DMS114 treated with DMSO at 0.1 percent for 48 hours (cell line): ENCODE measurements at regions not wholly inside any gene's neighbourhood (a gene's known extent, or its start where the extent isn't known, plus 50 kb on each side); places are given as distances from the start of the nearest gene placed in this dataset.

Experiments used
- DNase-seq: peaks from one replicate; lab custom pipeline; 2025; ENCODE audit not compliant: unreplicated experiment; lab: John Stamatoyannopoulos, UW

DNA sequence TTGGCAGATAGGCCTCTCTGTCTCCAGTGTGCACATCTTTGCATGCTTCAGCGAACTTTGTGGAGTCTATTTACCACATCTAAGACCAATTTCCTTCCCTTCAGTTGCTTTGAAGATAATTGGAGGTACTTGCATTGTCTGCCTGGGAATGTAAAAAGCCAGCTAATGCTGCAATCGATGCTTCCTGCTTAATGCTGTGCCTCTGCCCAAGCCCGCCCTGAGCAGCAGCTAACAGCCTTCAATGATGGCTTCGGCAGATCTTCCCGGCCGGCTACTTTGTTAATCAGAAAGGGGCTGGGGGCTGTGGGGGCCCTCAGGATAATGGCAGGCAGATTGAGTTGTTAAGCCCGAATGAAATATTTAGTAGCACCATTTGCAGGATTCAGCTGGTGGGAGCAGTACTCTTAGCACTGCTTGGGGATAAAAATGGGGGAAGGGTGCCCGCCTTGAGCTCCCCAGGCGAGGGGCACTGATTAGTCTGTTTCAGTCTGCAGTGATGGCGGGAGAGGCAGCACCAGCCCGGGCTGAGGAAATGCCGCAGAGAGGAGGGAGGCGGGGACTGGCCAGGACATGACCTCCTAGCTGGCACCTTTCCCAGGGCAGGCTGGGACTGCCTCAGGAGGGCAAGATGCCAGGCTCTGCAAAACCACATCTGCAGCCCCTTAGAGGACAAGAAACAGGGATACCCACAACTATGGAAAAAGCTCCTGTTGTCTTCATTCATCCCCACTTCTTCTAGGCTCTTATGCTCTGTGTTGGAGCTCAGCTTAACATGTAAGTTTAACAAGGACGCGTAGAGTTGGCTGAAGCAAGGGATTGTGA lies 460.0 kb downstream of the BUD13 start:
- no peak for DNase-seq

DNA sequence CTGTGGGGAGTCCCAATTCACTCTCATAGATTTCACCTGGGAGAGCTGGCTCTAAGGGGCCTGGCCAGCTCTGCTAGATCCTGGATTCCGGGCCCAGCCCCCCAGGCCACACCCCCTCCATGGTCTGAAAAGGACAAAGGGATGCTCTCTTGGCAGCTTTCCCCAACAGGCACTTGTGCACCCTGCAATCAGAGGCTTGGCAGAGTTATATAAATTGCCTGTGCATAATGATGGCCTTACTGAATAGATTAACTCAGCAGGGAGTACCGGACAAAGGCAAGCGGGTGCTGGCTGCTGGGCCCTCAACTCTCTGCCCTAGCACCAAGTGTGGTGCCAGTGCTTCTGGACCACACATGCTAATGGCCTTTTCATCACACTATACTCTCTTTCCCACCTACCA lies 461.6 kb downstream of the BUD13 start:
- DNase-seq = no peak

DNA sequence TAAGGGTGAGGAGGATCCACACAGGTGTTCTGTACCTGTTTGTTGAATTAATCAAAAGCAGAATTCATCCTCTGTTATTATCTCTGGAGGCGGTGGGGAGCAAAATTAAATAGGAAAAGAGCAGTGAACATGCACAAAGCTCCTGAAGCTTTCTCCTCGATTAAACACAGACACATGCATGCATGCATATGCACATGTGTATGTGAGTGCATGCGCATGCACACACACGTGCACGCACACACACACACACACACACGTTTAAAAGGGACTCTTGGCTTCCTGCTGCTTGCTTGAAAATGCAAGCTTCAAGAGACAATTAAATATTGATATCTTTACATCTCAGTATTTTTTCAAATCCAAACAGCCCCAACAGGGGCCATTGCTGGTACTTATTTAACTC lies 462.1 kb downstream of the BUD13 start:
- no peak for DNase-seq

GRCh38 chr11:116310226-116310625 lies 462.6 kb downstream of the BUD13 start:
- no peak for DNase-seq

DNA sequence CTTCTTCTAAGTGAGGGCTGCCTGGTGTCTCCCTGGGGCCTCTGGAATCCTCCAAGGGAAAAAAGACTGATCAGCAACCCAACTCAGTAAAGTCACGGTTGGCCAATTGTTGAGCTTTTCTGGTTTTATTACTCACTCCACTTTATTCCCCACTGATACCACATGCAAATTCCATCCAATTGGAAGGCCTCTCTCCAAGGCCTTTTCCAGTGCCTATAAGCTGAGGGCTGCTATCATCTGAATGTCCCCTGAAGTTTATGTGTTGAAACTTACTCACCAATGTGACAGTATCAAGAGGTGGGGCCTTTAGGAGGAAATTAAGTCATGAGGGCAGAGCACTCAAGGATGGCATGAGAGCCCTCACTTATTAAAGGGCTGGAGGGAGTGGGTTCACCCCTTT lies 463.3 kb downstream of the BUD13 start:
- DNase-seq = no peak

DNA sequence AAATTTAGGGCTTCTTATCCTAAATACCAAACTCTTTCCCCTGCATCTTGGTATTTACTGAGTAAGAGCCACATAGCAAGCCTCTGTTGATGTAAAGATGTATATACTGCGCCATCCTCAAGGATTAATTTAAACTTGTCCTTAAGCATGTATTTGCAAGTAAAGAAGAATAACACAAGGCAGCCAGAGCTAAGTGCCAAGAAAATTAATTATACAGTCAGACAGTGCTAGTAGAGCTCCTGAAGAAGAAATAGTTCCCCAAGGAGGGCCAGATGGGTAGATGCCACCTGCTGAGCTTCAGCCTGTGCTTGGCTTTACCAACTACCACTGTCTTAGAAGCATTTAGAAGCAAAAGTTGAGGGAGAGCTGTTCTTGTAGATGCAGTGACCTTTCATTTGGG lies 470.0 kb downstream of the BUD13 start:
- no peak for DNase-seq

DNA sequence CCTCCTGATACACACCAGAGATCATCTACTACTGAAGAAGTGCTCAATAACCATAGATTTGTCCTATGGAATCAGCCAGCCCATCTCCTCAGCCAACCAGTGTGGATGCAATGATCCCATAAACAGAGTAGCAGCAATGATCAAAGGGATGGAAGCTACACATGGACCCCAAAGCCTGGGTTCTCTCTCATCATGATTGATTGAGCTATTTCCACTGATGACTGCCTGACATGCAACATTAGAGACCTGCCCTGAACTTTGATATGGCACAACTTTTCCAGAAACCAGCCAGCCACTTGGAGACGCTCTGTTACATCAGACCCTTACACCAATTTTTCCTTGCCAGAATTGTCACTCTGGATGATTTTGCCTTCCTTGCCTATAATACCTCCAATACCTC lies 471.6 kb downstream of the BUD13 start:
- no peak for DNase-seq

GRCh38 chr11:116300232-116300631 lies 472.6 kb downstream of the BUD13 start:
- DNase-seq = no peak

GRCh38 chr11:116294630-116295029 lies 478.2 kb downstream of the BUD13 start:
- no peak for DNase-seq

DNA sequence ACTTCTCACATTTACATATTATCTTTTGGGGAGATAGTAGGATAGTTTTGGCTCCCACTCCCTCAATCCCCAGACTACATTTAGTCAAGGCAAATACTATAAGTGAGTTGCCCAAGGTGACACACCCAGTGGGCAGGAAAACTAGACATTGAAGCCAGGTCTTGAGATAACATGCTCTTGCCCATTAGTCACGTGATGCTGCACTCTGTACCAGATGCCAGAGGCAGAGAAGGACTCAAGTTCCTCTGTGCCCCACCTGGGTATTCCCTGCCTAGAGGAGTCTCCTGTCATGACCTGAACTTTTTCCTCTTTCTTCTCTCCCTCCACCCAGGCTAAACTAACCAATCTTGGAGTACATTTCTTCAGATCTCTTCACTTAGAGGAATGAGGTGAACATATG lies 484.9 kb downstream of the BUD13 start:
- DNase-seq = no peak

- no peak for DNase-seq
These were observed 487.8 kb downstream of the BUD13 start for GRCh38 chr11:116285026-116285425.

DNA sequence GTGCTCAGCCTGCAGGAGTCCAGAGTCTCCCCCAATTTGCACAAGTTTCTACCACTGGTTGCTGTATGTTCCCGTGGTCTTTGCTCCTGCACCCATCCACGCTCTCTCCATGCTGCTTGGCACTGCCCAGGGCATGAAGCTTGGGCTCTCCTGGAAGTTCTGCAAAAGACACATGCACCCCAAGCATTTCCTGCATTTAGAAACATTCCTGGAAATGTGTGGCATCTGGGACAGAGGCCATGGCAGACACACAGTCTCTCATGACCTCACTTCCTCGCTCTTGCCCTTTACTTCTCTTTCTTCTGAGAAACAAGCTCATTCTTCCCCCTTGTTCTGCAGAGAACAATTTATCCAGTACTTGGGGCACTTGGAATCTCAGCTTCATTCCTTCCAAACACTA lies 489.5 kb downstream of the BUD13 start:
- DNase-seq = no peak

DNA sequence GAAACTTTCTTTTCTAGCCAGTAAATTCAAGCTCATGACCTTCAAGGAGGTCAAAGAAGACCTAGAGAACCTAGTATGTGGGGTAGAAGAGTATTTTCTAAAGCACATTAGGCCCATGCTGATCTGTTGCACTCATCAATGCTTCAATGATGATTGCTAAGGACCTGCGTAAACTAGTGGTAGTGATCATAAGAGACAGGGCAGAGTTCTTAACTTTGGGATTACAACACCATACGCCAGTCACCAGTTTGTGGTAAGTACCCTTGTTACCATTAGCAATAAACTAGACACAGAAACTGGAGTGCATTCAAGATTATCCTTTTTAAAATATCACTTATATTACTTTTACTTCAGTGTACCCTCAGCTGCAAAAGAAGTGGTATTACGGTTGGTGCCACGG lies 490.3 kb downstream of the BUD13 start:
- no peak for DNase-seq

DNA sequence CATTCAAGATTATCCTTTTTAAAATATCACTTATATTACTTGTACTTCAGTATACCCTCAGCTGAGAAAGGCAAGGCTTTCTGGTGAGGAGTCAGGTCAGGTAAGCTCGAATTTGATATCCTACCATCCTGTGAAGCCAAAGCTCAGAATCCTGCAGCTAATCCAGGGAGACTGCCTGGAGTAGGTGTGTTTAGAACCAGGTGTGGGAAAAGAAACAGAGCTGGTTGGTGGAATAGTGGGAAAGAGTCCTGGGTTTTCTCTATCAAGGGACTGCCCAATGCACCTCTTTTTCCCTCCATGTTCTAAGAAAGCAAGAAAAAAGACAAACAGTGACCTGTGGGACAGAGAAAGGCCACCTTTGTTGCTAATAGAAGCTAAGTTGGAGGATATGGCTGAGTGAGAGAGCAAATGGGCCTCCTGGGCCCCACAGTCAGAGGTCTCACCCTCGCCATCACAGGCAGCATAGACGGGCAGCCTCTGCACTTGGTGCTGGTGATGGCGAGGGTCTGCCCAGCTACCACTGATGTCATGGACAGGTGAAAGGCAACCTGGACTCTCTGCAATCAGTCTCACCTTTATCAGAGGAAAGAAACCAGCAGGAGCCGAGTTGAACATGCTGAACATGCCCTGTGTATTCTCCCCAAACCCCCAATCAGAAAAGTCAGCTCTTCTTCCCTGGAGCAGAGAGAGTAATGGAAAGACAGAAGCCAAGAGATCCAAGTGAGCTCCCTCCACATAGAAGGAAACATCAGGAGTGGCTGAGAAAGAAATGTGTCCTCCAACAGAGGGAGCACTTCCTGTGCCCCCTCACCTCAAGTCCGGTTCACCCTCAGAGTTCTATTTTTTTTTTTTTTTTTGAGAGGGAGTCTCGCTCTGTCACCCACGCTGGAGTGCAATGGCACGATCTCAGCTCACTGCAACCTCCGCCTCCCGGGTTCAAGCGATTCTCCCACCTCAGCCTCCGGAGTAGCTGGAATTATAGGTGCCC lies 491.3 kb downstream of the BUD13 start:
- DNase-seq = no peak

DNA sequence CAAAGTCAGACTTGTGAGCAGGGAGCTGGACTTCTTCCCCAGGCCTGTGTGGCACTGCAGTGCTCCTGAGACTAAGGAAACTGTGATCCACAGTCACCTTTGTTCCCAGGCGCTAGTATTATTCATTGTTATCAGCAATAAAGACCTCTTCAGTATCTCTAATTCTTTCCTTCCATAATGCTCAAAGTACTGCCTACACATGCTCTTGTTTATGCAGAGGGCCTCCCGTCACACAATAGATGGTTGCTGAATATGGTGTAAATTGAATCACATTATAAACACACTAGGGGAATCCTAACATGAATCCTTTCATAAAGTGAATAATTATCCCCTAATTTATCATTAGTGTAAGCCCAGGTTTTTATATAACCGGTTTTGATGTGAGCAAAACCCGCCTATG lies 493.3 kb downstream of the BUD13 start:
- no peak for DNase-seq

GRCh38 chr11:116278076-116278475 lies 494.7 kb downstream of the BUD13 start:
- no peak for DNase-seq

- DNase-seq = no peak
These were observed 496.4 kb downstream of the BUD13 start for GRCh38 chr11:116276051-116277044.

DNA sequence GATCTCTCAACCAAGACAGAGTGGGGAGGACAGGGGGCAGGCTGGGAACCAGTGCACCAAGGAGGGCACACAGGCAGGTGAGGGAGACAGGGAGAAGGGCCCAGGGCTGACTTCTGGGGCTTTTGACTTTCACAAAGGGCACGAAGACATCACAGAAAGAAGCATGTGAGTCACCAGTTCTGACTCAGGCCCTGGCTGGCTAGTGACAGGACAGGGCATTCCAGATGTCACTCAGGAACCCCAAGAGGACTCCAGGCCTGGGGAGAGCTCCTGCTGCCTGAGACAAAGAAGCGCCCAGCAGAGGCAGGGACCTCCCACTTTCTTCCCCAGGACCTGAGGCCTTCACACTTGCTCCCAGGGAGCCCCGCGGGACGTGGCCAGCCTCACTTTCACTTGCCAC lies 497.2 kb downstream of the BUD13 start:
- no peak for DNase-seq

DNA sequence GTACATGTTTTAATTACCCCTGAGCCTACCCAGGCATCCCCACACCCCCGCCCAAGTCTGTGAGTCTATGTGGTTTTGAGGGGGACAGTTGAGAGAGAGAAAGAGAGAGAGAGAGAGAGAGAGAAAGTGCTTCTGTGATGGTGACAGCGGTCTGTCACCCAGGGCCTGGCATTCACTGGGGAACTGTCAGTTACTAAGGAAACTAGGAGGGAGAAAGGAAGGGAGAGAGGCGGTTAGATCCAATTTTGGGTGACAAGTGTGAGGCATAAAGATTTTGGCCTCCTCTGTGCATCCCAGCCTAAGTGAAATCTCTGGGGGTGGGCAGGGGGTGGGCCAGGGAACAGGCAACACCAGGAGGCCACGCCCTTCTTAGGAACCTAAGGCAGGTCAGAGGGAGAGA lies 498.3 kb downstream of the BUD13 start:
- no peak for DNase-seq

- no peak for DNase-seq
These were observed 500.5 kb downstream of the BUD13 start for GRCh38 chr11:116272181-116272789.
